GM21526 (cell line): ENCODE measurements at regions not wholly inside any gene's neighbourhood (a gene's known extent, or its start where the extent isn't known, plus 50 kb on each side); places are given as distances from the start of the nearest gene placed in this dataset.

Source experiments
- ATAC-seq: cut with Tn5 transposase; IDR thresholded peaks from one replicate; pipeline ENCODE4 v1.9.1; 2021; ENCODE audit warnings: moderate library complexity; ENCODE audit not compliant: unreplicated experiment, low FRiP score

GRCh38 chr6:71395731-71396409, 107.3 kb downstream of the OGFRL1 start:
- ATAC-seq, result no peak

DNA sequence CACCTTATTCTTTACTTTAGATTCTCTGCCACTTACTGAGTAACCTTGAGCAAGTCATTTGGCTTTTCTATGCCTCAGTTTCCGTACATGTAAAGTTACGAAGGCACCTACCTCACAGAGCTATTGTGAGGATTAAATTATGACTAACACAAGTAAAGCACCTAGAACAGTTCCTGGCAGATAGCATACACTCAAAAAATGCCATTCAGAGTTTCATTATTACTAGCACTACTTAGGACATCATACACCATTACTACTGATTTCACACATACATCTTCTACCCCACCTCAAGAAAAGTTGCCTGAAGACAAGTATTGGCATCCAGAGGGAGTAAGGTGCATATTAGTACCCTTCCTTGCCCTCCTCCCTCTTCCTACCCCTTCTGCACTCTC, 107.8 kb downstream of the OGFRL1 start:
- no peak for ATAC-seq

- ATAC-seq, result no peak
Measured at GRCh38 chr6:71399279-71399678, 110.7 kb downstream of the OGFRL1 start.

DNA sequence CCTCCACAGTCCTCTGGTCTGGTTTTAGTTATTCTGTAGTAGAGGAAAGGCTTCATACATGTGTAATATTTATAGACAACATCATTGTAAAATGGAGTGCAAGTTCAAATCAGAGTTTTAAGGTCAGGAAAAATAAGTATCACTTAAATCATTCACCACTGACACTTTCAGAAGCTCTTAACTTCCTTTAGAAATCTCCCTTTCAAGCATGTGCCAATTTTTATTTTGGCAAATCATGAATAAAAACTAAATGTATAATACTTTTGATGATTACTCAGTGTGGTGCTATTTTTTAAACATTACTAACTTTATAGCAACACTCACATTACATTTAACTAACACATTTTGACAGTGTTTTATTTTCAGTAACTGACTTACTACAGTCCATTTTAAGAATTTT, 112.2 kb downstream of the OGFRL1 start:
- no peak for ATAC-seq

- no peak for ATAC-seq
Measured at GRCh38 chr6:71402096-71402495, 113.5 kb downstream of the OGFRL1 start.

- ATAC-seq, result no peak
Measured at GRCh38 chr6:71403422-71404134, 115.0 kb downstream of the OGFRL1 start.

DNA sequence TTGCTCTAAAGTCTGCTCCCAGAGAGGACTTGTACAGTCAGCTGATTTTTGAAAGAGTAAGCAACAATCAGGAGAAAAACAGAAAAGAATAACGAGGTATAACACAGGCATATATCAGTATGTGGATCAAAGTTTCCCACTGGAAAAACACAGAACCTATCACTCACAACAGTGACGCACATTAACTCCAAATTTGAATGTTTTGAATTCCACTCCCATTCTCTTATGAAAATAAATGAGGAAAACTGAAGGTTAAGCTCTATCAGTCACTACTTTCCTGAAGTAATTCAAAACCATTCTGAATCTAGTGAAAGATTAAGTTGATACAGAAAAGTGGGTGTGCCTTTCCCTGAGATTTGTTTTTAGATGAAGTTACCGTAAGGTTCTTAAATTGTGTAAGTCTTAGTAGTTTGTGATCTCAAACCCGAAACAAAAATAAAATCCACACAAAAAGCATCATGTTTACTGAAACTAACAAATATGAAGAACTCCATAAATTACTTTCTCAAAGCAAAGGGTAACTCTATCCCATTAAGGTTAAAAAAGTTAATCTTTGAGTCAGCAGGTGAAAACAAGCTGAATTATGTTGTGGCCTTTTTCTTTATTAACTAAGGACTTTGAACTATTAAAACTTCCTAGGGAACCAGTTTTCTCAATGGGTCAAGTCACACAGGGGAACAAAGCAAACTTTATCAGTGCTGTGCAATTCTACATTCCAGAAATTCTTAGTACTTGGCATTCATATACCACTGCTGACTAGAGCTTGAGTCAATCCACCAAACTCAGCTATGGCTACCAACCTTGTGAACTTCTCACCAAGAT, 115.7 kb downstream of the OGFRL1 start:
- ATAC-seq, result no peak

DNA sequence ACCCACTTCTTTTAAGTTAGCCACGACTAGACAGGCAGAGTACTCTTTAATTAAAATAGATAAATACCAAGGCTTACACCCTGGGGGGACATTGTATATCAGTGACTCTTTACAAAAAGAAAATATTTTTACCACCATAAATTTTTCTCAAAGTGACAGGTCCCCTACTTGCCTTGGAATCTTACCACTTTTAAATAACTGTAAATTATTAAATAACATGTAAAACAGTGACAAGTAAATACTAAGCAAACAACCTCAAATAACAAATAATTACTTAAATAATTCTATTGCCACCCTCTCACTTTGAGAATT, 116.3 kb downstream of the OGFRL1 start:
- no peak for ATAC-seq

DNA sequence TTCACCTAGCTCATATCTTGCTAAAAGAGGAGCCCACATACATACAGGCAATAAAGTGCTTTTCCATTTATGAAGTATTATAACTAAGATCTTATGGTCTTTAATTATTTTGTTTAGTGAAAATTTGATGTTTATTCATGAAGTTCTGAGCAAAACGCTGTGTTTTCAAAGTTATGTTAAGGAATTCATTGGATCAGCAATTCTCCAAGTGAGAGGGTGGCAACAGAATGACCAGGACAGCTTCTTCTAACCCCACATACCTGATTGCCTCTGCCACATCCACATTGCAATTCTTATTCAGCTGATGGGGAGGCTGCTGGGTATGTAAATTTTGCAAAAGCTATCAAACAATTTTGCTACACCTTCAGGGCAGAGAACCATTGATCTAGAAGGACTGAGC, 116.8 kb downstream of the OGFRL1 start:
- ATAC-seq, result no peak

GRCh38 chr6:71406865-71407860, 118.6 kb downstream of the OGFRL1 start:
- ATAC-seq, result no peak

- no peak for ATAC-seq
Measured at GRCh38 chr6:71408787-71409723, 120.4 kb downstream of the OGFRL1 start.

DNA sequence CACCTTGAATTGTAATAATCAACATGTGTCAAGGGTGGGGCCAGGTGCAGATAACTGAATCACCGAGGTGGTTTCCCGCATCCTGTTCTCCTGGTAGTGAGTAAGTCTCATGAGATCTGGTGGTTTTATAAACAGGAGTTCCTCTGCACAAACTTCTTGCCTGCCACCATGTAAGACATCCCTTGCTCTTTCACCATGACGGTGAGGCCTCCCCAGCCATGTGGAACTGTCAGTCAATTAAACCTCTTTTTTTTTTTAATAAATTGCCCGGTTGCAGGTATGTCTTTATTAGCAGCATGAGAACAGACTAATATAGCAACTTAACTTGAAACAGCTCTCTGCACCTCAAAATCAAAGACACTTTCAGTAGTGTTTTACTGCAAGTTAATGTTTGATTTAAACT, 121.6 kb downstream of the OGFRL1 start:
- ATAC-seq, result no peak

DNA sequence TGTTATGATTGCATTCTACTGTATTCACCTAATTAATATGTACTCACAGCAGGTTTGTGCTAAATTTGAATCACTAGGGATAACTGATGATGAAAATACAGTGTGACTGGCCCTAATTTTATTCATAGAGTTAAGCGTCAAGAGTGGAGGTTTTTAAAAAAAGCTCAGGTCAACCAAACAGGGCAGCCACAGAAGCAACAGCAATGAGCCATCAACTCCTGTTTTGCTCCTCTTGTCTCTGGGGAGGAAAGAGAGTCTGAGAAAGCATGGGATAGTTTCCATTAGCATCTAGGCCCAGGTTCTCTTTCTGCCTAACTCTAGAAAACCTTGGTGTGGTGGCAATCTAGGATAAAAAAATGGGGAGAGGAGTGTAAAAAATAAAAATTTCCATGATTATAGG, 122.1 kb downstream of the OGFRL1 start:
- ATAC-seq, result no peak

GRCh38 chr6:71411882-71412281, 123.3 kb downstream of the OGFRL1 start:
- no peak for ATAC-seq

DNA sequence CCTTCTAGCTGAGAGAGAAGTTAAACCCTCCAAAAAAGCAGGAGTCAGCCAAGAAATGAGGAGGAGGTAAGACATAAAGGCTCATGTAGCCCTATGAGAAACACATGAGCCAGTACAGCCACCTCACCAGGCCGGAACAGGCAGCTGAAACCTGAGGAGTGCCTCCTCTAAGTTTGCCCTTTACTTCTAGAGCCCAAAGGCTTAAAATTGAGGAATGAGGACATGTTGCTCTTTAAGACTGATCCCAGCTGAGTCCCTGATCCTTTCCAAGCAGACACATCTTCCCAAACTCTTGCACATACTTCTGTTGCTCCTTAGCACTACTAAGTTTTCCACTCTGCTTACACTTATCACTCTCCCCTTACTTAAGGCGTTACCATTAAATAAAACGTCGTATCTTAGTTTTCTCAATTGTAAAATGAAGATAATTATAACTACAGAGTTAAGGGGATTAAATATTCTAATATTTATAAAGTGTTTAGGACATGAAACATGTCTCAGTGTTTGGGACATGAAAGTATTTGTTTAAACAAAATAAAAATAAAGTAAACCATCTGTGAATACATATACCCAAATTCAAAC, 124.0 kb downstream of the OGFRL1 start:
- no peak for ATAC-seq

GRCh38 chr6:71414486-71414885, 125.9 kb downstream of the OGFRL1 start:
- ATAC-seq, result no peak

GRCh38 chr6:71419217-71420094, 130.8 kb downstream of the OGFRL1 start:
- no peak for ATAC-seq

GRCh38 chr6:71420095-71420692, 131.6 kb downstream of the OGFRL1 start:
- peak; percentile 54 for ATAC-seq
